T47D (cell line): ENCODE measurements at regions not wholly inside any gene's neighbourhood (a gene's known extent, or its start where the extent isn't known, plus 50 kb on each side); places are given as distances from the start of the nearest gene placed in this dataset.
"Not testable (repeated sequence)": the region's sequence is repeated elsewhere in the genome, so short reads cannot be mapped to it uniquely, and the experiment has no call there.

Experiments
- DNase-seq, 2 experiments: peaks; one replicate each; pipeline versions ENCODE4 v3.0.0 to v3.0.0-alpha.2; 2011 to 2012; ENCODE audit warnings: low read depth in 1 of 2, low spot score in 1 of 2
- JUND ChIP-seq: IDR thresholded peaks from 2 replicates; pipeline ENCODE4 v1.6.1; 2012; ENCODE audit warnings: low read depth
- in situ Hi-C: cut with HindIII; loops from 2 replicates; pipeline ENCODE4 v1.10.0; 2016; ENCODE audit warnings: low sequenced_read_pairs, low pct_unique_long_range_greater_than_20kb

GRCh38 chrX:55813150-55813549, 95.6 kb downstream of the RRAGB start:
- in situ Hi-C loops, result no loop called here
- no peak for DNase-seq
- TF ChIP-seq JUND, result no peak

- in situ Hi-C loops, result no loop called here
- no peak for TF ChIP-seq JUND
- no peak for DNase-seq
Observed at GRCh38 chrX:55815546-55815945, 98.0 kb downstream of the RRAGB start.

- DNase-seq, result no peak
- TF ChIP-seq JUND, result no peak
- in situ Hi-C loops, result no loop called here
Observed at GRCh38 chrX:55816023-55816422, 98.5 kb downstream of the RRAGB start.

- DNase-seq, result no peak
- TF ChIP-seq JUND, result no peak
- in situ Hi-C loops, result no loop called here
Observed at GRCh38 chrX:55818673-55819375, 101.3 kb downstream of the RRAGB start.

- in situ Hi-C loops, result no loop called here
- DNase-seq, result no peak
- no peak for TF ChIP-seq JUND
Observed at GRCh38 chrX:55839485-55839884, 121.9 kb downstream of the RRAGB start.

- in situ Hi-C loops, result no loop called here
- peak; percentile 4 to 39 for DNase-seq
- TF ChIP-seq JUND, result no peak
Observed at GRCh38 chrX:55841962-55842752, 124.6 kb downstream of the RRAGB start.

- in situ Hi-C loops, DNase-seq: not testable (repeated sequence)
Observed at GRCh38 chrX:55866779-55867178, 149.2 kb downstream of the RRAGB start.

- no peak for TF ChIP-seq JUND
- in situ Hi-C loops, result no loop called here
- peak in 1 of 2 experiments; percentile 7 for DNase-seq
Observed at GRCh38 chrX:55867181-55867651, 149.7 kb downstream of the RRAGB start.

- TF ChIP-seq JUND, result no peak
- in situ Hi-C loops, result no loop called here
- no peak for DNase-seq
Observed at GRCh38 chrX:55867708-55868107, 150.2 kb downstream of the RRAGB start.

GRCh38 chrX:55874807-55875206, 157.3 kb downstream of the RRAGB start:
- no peak for TF ChIP-seq JUND
- no peak for DNase-seq
- in situ Hi-C loops, result no loop called here

- DNase-seq, in situ Hi-C loops: not testable (repeated sequence)
Observed at GRCh38 chrX:55883541-55883940, 166.0 kb downstream of the RRAGB start.

GRCh38 chrX:55907968-55908607, 190.5 kb downstream of the RRAGB start:
- in situ Hi-C loops, result no loop called here
- DNase-seq, result peak in 1 of 2 experiments; percentile 85
- no peak for TF ChIP-seq JUND

- in situ Hi-C loops, result no loop called here
- no peak for TF ChIP-seq JUND
- peak; percentile 24 to 44 for DNase-seq
Observed at GRCh38 chrX:55908661-55909212, 191.2 kb downstream of the RRAGB start.
